ENCODE measurements at regions not wholly inside any gene's neighbourhood (a gene's known extent, or its start where the extent isn't known, plus 50 kb on each side); places are given as distances from the start of the nearest gene placed in this dataset.

DNA sequence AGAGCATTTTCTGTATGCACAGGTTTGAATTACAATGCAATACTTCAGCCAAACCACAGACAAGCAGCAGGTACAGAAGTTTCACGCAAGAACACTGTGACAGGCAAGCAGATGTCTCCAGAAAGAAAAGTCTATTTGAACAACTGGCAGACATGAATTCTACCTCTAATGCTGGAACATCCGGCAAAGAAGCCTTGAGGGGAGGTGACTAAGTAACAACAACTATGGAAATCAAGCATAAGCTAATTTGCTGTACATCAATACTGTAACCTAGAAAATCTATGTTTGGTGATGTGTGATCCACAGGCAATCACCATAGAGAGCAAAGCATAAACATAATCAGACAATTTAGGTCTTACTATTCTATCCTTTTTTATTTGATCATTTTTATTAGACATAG lies 65.5 kb downstream of the PLK2 start (continued):
- TF ChIP-seq MAFK (IDR thresholded peaks at IDR 0.05; ENCODE audit: low read depth, low read length) (no peak), JUN (IDR thresholded peaks at IDR 0.05; ENCODE audit: low read depth, low read length) (no peak), CTBP2 (IDR thresholded peaks at IDR 0.05; ENCODE audit: borderline replicate concordance, insufficient read depth, insufficient read length, low read length) (no peak)
- TF ChIP-seq, protein P1, sequence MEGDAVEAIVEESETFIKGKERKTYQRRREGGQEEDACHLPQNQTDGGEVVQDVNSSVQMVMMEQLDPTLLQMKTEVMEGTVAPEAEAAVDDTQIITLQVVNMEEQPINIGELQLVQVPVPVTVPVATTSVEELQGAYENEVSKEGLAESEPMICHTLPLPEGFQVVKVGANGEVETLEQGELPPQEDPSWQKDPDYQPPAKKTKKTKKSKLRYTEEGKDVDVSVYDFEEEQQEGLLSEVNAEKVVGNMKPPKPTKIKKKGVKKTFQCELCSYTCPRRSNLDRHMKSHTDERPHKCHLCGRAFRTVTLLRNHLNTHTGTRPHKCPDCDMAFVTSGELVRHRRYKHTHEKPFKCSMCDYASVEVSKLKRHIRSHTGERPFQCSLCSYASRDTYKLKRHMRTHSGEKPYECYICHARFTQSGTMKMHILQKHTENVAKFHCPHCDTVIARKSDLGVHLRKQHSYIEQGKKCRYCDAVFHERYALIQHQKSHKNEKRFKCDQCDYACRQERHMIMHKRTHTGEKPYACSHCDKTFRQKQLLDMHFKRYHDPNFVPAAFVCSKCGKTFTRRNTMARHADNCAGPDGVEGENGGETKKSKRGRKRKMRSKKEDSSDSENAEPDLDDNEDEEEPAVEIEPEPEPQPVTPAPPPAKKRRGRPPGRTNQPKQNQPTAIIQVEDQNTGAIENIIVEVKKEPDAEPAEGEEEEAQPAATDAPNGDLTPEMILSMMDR (IDR thresholded peaks at IDR 0.05; ENCODE audit: control extremely low read depth in 1 of 3, insufficient read depth in 1 of 3, low read depth in 1 of 3, low read length in 3 of 3) = no peak

All from H1 (cell line).